Mucosa of rectum (tissue), 2 donors: ENCODE measurements at regions not wholly inside any gene's neighbourhood (a gene's known extent, or its start where the extent isn't known, plus 50 kb on each side); places are given as distances from the start of the nearest gene placed in this dataset.

ENCODE experiments used
- H3K27ac ChIP-seq, 2 donors: one replicate each; pipeline ENCODE4 v1.7.0; 2013; ENCODE audit warnings: inconsistent platforms in 2 of 2, low read depth in 2 of 2, low read length in 2 of 2
- H3K27me3 ChIP-seq, 2 donors: one replicate each; pipeline ENCODE4 v1.7.0; 2013; ENCODE audit warnings: low read length in 2 of 2; ENCODE audit not compliant: control insufficient read depth in 2 of 2, insufficient read depth in 2 of 2
- H3K36me3 ChIP-seq, 2 donors: one replicate each; pipeline ENCODE4 v1.7.0; 2013; ENCODE audit warnings: low read length in 2 of 2; ENCODE audit not compliant: control insufficient read depth in 2 of 2, insufficient read depth in 2 of 2
- H3K4me1 ChIP-seq, 2 donors: one replicate each; pipeline ENCODE4 v1.7.0; 2013; ENCODE audit warnings: low read length in 2 of 2, mild to moderate bottlenecking in 1 of 2; ENCODE audit not compliant: control insufficient read depth in 2 of 2, insufficient read depth in 2 of 2
- H3K4me3 ChIP-seq, 2 donors: one replicate each; pipeline ENCODE4 v1.7.0; 2013; ENCODE audit warnings: low read length in 2 of 2
- H3K9ac ChIP-seq, 2 donors: one replicate each; pipeline ENCODE4 v1.7.0; 2013; ENCODE audit warnings: low read length in 2 of 2, low read depth in 1 of 2, mild to moderate bottlenecking in 1 of 2
- H3K9me3 ChIP-seq, 2 donors: one replicate each; pipeline ENCODE4 v1.7.0; 2013; ENCODE audit warnings: low read length in 2 of 2; ENCODE audit not compliant: control insufficient read depth in 2 of 2
- donor health status: healthy.
- donor health status: Normal muscosa, but diverticular disease.

DNA sequence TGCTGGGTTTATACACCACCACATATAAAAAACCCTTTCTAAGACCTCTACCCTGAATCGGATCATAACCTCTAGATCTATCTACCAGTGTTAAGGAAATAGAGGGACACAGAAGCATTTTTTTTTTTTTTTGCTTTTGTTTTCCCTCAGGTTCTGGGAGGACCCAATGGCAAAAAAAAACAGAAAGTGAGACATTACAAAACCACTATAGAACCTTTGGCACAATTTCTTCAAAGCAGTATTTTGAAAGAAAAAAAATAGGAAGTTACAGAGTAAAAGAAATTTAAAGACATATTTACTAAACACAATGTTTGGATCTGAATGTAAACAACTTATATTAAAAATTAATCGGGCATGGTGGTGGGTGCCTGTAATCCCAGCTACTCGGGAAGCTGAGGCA lies 1258.7 kb upstream of the GJE1 start:
- no peak overlapping the region for H3K9ac ChIP-seq
- no peaks in the 10 kb centered on the region for H3K36me3 ChIP-seq
- H3K27ac ChIP-seq, result no peak overlapping the region
- no peaks in the 10 kb centered on the region for H3K9me3 ChIP-seq
- H3K27me3 ChIP-seq, result no peaks in the 10 kb centered on the region
- H3K4me1 ChIP-seq, result no peaks in the 10 kb centered on the region
- no peak overlapping the region for H3K4me3 ChIP-seq

- no peak overlapping the region for H3K27ac ChIP-seq
- H3K9ac ChIP-seq, result no peak overlapping the region
- H3K9me3 ChIP-seq, result no peaks in the 10 kb centered on the region
- H3K4me3 ChIP-seq, result no peak overlapping the region
- H3K36me3 ChIP-seq, result no peaks in the 10 kb centered on the region
- H3K4me1 ChIP-seq, result no peaks in the 10 kb centered on the region
- no peaks in the 10 kb centered on the region for H3K27me3 ChIP-seq
Observed at GRCh38 chr6:140872885-140873284, 1259.8 kb upstream of the GJE1 start.

DNA sequence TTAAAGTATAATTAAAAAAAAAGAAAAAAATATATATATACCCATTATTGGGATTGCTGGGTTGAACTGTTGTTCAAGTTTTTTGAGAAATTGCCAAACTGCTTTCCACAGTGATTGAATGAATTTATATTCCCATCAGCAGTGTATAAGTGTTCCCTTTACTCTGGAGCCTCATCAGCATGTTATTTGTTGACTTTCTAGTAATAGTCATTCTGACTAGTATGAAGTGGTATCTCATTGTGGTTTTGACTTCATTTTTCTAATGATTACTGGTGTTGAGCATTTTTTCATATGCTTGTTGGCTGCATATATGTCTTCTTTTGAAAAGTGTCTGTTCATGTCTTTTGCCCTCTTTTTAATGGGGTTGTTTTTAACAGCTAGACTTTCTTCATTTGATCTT lies 1260.8 kb upstream of the GJE1 start:
- H3K4me1 ChIP-seq, result no peaks in the 10 kb centered on the region

DNA sequence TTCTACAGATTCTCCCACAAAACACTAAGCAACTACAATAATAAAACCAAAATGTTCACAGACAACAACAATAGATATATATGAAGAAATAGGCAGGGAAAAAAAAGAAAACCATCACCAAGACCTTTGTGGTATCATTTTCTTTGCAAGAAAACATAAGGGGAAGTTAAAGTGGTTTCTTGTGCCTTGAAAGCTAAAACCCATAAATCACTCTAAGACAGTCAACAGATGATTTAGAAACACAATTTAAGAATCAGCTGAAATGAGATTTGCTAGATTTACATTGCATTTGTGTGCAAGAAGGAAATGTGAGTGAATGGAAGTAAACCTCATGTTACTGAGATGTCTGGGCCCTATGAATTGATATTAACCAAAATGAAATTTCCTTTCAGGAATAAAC lies 1265.4 kb upstream of the GJE1 start:
- Histone ChIP-seq H3K9me3 (no peaks in the 10 kb centered on the region), H3K4me1 (no peaks in the 10 kb centered on the region), H3K4me3 (no peak overlapping the region), H3K27me3 (no peaks in the 10 kb centered on the region), H3K36me3 (no peaks in the 10 kb centered on the region), H3K27ac (no peak overlapping the region), H3K9ac (no peak overlapping the region)

More for the DNA sequence above, 1260.8 kb upstream of the GJE1 start:
- Histone ChIP-seq H3K27me3 (no peaks in the 10 kb centered on the region), H3K9ac (no peak overlapping the region), H3K27ac (no peak overlapping the region), H3K9me3 (no peaks in the 10 kb centered on the region), H3K4me3 (no peak overlapping the region), H3K36me3 (no peaks in the 10 kb centered on the region)

GRCh38 chr6:140858381-140858971 lies 1274.2 kb upstream of the GJE1 start:
- H3K27ac ChIP-seq, result peak overlapping the region in 1 of 2 donors; percentile 5
- H3K9ac ChIP-seq, result no peak overlapping the region
- H3K9me3 ChIP-seq, result no peaks in the 10 kb centered on the region
- no peak overlapping the region for H3K4me3 ChIP-seq
- H3K4me1 ChIP-seq, result no peaks in the 10 kb centered on the region
- H3K27me3 ChIP-seq, result no peaks in the 10 kb centered on the region
- H3K36me3 ChIP-seq, result no peaks in the 10 kb centered on the region

DNA sequence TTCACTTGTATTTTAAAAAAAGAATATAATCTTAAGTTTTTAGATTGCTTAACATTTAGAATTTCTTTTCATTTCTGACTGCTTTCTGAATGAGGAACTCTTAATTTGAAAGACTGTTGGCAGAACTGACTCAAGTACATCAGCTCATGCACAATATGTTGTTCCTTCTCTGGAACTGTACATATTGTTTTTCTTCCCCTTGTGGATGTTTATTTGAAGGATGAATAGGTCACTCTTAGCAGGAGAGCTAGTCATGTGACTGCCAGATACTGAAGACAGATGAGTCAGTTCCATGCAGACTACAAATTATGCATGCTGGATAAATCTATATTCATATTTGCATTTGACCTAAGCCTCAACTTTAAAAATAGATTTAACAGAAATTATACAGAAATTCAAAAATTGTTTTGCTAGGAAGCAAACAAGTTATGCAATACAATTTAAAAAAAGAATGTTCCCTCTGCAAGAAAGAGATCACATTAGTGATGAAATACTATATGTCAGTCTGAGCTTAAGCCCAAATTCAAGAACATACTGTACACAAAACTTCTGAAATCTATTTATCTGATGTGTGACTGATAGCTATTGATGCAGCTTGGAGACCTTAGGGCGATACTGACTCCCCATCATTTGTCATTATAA lies 1274.9 kb upstream of the GJE1 start:
- no peak overlapping the region for H3K4me3 ChIP-seq
- no peaks in the 10 kb centered on the region for H3K36me3 ChIP-seq
- H3K9me3 ChIP-seq, result no peaks in the 10 kb centered on the region
- peak overlapping the region in 1 of 2 donors; percentile 5 for H3K27ac ChIP-seq
- no peak overlapping the region for H3K9ac ChIP-seq
- no peaks in the 10 kb centered on the region for H3K4me1 ChIP-seq
- no peaks in the 10 kb centered on the region for H3K27me3 ChIP-seq

DNA sequence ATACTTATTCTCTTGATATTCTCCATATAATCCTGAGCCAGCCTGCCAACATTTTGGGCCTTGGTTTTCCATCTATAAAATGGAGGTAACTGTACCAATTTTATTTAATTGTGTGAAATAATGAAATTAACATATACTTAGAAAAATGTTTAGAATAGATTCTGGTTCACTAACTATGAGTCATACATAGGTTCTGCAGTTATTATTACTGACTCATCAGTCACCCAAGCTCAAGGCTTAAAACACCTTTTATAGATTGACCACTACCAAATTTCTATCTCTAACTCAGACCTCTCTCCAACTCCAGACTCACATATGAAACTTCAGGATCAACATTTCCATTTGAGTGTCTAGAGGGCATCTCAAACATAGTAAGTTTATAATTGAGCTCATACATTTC lies 1277.2 kb upstream of the GJE1 start:
- no peaks in the 10 kb centered on the region for H3K4me1 ChIP-seq
- H3K9me3 ChIP-seq, result no peaks in the 10 kb centered on the region
- no peaks in the 10 kb centered on the region for H3K36me3 ChIP-seq
- no peak overlapping the region for H3K4me3 ChIP-seq
- H3K27ac ChIP-seq, result no peak overlapping the region
- H3K9ac ChIP-seq, result no peak overlapping the region
- no peaks in the 10 kb centered on the region for H3K27me3 ChIP-seq

DNA sequence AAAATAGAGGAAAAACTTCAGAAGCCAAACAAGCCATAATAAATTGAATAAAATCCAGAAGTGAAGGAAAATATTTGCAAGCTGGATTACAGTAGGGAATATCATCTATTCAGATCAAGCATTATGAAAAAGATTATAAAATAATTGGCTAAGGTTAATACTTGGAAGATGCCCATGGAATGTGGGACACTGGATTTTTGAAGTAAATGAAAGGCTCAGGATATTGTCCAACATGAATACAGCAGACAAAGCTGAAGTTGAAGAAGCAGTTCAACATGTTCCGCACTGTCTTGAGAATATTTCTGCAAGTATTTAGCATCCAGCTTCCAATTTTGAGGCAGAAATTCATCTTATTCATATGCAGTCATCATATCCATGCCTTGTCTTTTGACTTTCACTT lies 1278.4 kb upstream of the GJE1 start:
- H3K4me3 ChIP-seq, result no peak overlapping the region
- H3K27ac ChIP-seq, result no peak overlapping the region
- no peaks in the 10 kb centered on the region for H3K27me3 ChIP-seq
- no peaks in the 10 kb centered on the region for H3K4me1 ChIP-seq
- H3K9me3 ChIP-seq, result no peaks in the 10 kb centered on the region
- H3K36me3 ChIP-seq, result no peaks in the 10 kb centered on the region
- no peak overlapping the region for H3K9ac ChIP-seq

- Histone ChIP-seq H3K4me1 (no peaks in the 10 kb centered on the region), H3K36me3 (no peaks in the 10 kb centered on the region), H3K27ac (no peak overlapping the region), H3K27me3 (no peaks in the 10 kb centered on the region), H3K4me3 (no peak overlapping the region), H3K9ac (no peak overlapping the region), H3K9me3 (no peaks in the 10 kb centered on the region)
Observed at GRCh38 chr6:140850438-140850837, 1282.3 kb upstream of the GJE1 start.

DNA sequence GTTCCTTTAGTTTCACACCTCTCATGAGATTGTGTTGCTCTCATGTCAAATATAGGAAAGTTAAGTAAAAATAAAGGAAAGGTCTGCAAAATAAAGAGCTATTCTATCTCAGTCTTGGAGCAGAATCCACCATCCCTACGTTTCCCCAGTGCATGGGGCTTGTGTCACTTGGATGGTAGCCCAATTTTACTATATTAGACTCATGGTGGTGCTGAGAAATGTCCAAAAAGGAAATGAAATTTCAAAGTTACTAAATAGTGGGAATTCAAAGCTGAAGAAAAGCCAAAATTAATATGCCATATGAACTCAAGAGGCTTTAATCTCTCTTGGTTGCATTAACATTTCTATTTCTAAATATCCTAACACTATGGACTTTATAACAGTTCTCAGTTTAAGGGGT lies 1283.3 kb upstream of the GJE1 start:
- Histone ChIP-seq H3K36me3 (no peaks in the 10 kb centered on the region), H3K27me3 (no peaks in the 10 kb centered on the region), H3K4me3 (no peak overlapping the region), H3K9me3 (no peaks in the 10 kb centered on the region), H3K9ac (no peak overlapping the region), H3K4me1 (no peaks in the 10 kb centered on the region), H3K27ac (no peak overlapping the region)
